AG08396 (cell line): ENCODE measurements at regions not wholly inside any gene's neighbourhood (a gene's known extent, or its start where the extent isn't known, plus 50 kb on each side); places are given as distances from the start of the nearest gene placed in this dataset.
"Not testable (repeated sequence)": the region's sequence is repeated elsewhere in the genome, so short reads cannot be mapped to it uniquely, and the experiment has no call there.

ENCODE experiments used
- DNase-seq: peaks from one replicate; pipeline ENCODE4 v3.0.0; 2012; ENCODE audit warnings: low spot score, mixed read lengths

- no peak for DNase-seq
Observed at GRCh38 chr18:33854086-33854826, 276.2 kb downstream of the ASXL3 start.

GRCh38 chr18:33853187-33853586 lies 275.2 kb downstream of the ASXL3 start:
- no peak for DNase-seq

- DNase-seq = no peak
Observed at GRCh38 chr18:33851546-33852078, 273.6 kb downstream of the ASXL3 start.

GRCh38 chr18:33849731-33850130 lies 271.7 kb downstream of the ASXL3 start:
- no peak for DNase-seq

- no peak for DNase-seq
Observed at GRCh38 chr18:33844232-33844631, 266.2 kb downstream of the ASXL3 start.

GRCh38 chr18:33841221-33841967 lies 263.4 kb downstream of the ASXL3 start:
- no peak for DNase-seq

GRCh38 chr18:33840212-33840593 lies 262.2 kb downstream of the ASXL3 start:
- no peak for DNase-seq

GRCh38 chr18:33839452-33840211 lies 261.6 kb downstream of the ASXL3 start:
- DNase-seq = peak; percentile 5

GRCh38 chr18:33838054-33838453 lies 260.0 kb downstream of the ASXL3 start:
- DNase-seq = no peak

- no peak for DNase-seq
Observed at GRCh38 chr18:33837191-33837590, 259.2 kb downstream of the ASXL3 start.

- no peak for DNase-seq
Observed at GRCh38 chr18:33836564-33836963, 258.5 kb downstream of the ASXL3 start.

- DNase-seq = no peak
Observed at GRCh38 chr18:33835419-33835818, 257.4 kb downstream of the ASXL3 start.

- no peak for DNase-seq
Observed at GRCh38 chr18:33833842-33834241, 255.8 kb downstream of the ASXL3 start.

GRCh38 chr18:33831424-33831823 lies 253.4 kb downstream of the ASXL3 start:
- no peak for DNase-seq

GRCh38 chr18:33830213-33830612 lies 252.2 kb downstream of the ASXL3 start:
- no peak for DNase-seq

- no peak for DNase-seq
Observed at GRCh38 chr18:33828949-33829348, 250.9 kb downstream of the ASXL3 start.

- DNase-seq = no peak
Observed at GRCh38 chr18:33826151-33826550, 248.1 kb downstream of the ASXL3 start.

- DNase-seq = peak; percentile 10
Observed at GRCh38 chr18:33821503-33821902, 243.5 kb downstream of the ASXL3 start.

GRCh38 chr18:33820517-33821371 lies 242.7 kb downstream of the ASXL3 start:
- DNase-seq = no peak

- DNase-seq = not testable (repeated sequence)
Observed at GRCh38 chr18:33819692-33820343, 241.8 kb downstream of the ASXL3 start.

GRCh38 chr18:33818145-33818544 lies 240.1 kb downstream of the ASXL3 start:
- no peak for DNase-seq
